Neural cell (in vitro differentiated cells): ENCODE measurements at regions not wholly inside any gene's neighbourhood (a gene's known extent, or its start where the extent isn't known, plus 50 kb on each side); places are given as distances from the start of the nearest gene placed in this dataset.

Experiments
- CTCF ChIP-seq: fragments of 450-650 bp; IDR thresholded peaks from 2 replicates; pipeline ENCODE4 v1.5.1; 2014; ENCODE audit warnings: antibody characterized with exemption, mild to moderate bottlenecking, moderate library complexity; ENCODE audit not compliant: poor library complexity, severe bottlenecking
- EP300 ChIP-seq: fragments of 450-650 bp; conservative IDR thresholded peaks from 2 replicates; pipeline ENCODE4 v1.6.1; 2014; ENCODE audit warnings: antibody characterized with exemption, mild to moderate bottlenecking, moderate library complexity; ENCODE audit not compliant: poor library complexity, severe bottlenecking
- EZH2 ChIP-seq: fragments of 200-600, 300-800 bp; shearing (Covaris generic), sonication (generic); IDR thresholded peaks from 2 replicates; pipeline ENCODE4 v1.6.1; 2014; ENCODE audit warnings: antibody characterized with exemption, low read length, borderline replicate concordance, mild to moderate bottlenecking; ENCODE audit not compliant: insufficient read depth, poor library complexity, severe bottlenecking
- MXI1 ChIP-seq: fragments of 450-650 bp; conservative IDR thresholded peaks from 2 replicates; pipeline ENCODE4 v1.6.1; 2014; ENCODE audit warnings: antibody characterized with exemption, mild to moderate bottlenecking; ENCODE audit not compliant: poor library complexity, severe bottlenecking
- POLR2AphosphoS5 ChIP-seq: IDR thresholded peaks from 2 replicates; pipeline ENCODE4 v1.6.1; 2012
- RAD21 ChIP-seq: fragments of 450-650 bp; conservative IDR thresholded peaks from 2 replicates; pipeline ENCODE4 v1.6.1; 2014; ENCODE audit warnings: antibody characterized with exemption, mild to moderate bottlenecking, moderate library complexity
- REST ChIP-seq: IDR thresholded peaks from 2 replicates; pipeline ENCODE4 v1.6.1; 2012; ENCODE audit warnings: borderline replicate concordance
- SMC3 ChIP-seq: fragments of 450-650 bp; conservative IDR thresholded peaks from 2 replicates; pipeline ENCODE4 v1.6.1; 2014; ENCODE audit warnings: antibody characterized with exemption, mild to moderate bottlenecking, moderate library complexity; ENCODE audit not compliant: poor library complexity
- TAF1 ChIP-seq: IDR thresholded peaks from 2 replicates; pipeline ENCODE4 v1.6.1; 2012; ENCODE audit warnings: low read depth

GRCh38 chr6:168739381-168739780 is 298.4 kb downstream of the SMOC2 start:
- TF ChIP-seq CTCF: no peak
- no peak for TF ChIP-seq SMC3
- no peak for TF ChIP-seq EP300
- no peak for TF ChIP-seq EZH2
- TF ChIP-seq POLR2AphosphoS5: no peak
- TF ChIP-seq MXI1: no peak
- no peak for TF ChIP-seq REST
- TF ChIP-seq TAF1: no peak
- no peak for TF ChIP-seq RAD21
